ENCODE measurements at regions not wholly inside any gene's neighbourhood (a gene's known extent, or its start where the extent isn't known, plus 50 kb on each side); places are given as distances from the start of the nearest gene placed in this dataset.
A peak's percentile ranks its signal among the peaks of the same experiment; 100 is the strongest.
"Not testable (repeated sequence)": the region's sequence is repeated elsewhere in the genome, so short reads cannot be mapped to it uniquely, and the experiment has no call there.

DNA sequence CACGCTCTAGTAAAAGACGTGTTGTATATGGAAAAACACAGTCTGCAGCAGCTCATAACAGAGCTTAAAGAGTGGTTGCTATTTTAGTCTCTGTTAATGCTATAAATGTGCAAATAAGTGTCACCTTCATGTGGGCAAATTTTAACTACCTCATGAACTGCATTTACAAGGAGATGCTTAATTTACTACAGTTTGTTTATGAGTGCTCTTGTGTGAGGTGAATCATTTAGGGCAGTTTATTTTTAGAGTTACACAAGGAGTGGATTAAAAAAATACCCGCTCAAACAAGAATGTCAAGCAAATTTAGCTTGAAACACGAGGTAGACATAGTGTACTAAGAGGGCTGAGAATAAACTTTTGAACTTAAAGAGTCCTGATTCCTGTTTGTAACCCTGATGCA lies 579.0 kb downstream of the MFSD1 start:
- ATAC-seq (ENCODE audit: low FRiP score in 2 of 2): no peak
- Histone ChIP-seq H3K27me3 (no peaks in the 10 kb centered on the region), H3K4me3 (no peak overlapping the region), H3K27ac (no peak overlapping the region), H3K36me3 (no peaks in the 10 kb centered on the region), H3K9me3 (peaks cover 0 to 2% (median 0%) of the 10 kb centered on the region in 4 donors), H3K4me1 (no peaks in the 10 kb centered on the region)
- WGBS, 2 donors: 68 to 77% methylated on average over 4 of the region's 4 CpGs
- DNase-seq: no peak
- no peak for TF ChIP-seq CTCF (IDR thresholded peaks at IDR 0.05)
- no peak for TF ChIP-seq POLR2AphosphoS5 (IDR thresholded peaks at IDR 0.05)
- no peak for TF ChIP-seq POLR2A (IDR thresholded peaks at IDR 0.05)
- TF ChIP-seq EP300 (IDR thresholded peaks at IDR 0.05): no peak

GRCh38 chr3:159390656-159391212 lies 588.9 kb downstream of the MFSD1 start:
- Histone ChIP-seq H3K36me3 (no peaks in the 10 kb centered on the region), H3K27me3 (no peaks in the 10 kb centered on the region), H3K9me3 (no peaks in the 10 kb centered on the region), H3K4me3 (no peak overlapping the region), H3K4me1 (no peaks in the 10 kb centered on the region), H3K27ac (no peak overlapping the region)
- 65 to 71% methylated on average over 1 of the region's 1 CpG for WGBS, 2 donors
- TF ChIP-seq POLR2A (IDR thresholded peaks at IDR 0.05) (no peak), EP300 (IDR thresholded peaks at IDR 0.05) (no peak), POLR2AphosphoS5 (IDR thresholded peaks at IDR 0.05) (no peak), CTCF (IDR thresholded peaks at IDR 0.05) (no peak)
- ATAC-seq (ENCODE audit: low FRiP score in 2 of 2): no peak
- DNase-seq: no peak

- H3K27ac ChIP-seq; H3K4me3 ChIP-seq; H3K27me3 ChIP-seq; H3K4me1 ChIP-seq; H3K36me3 ChIP-seq; ATAC-seq (ENCODE audit: low FRiP score in 2 of 2); H3K9me3 ChIP-seq: not testable (repeated sequence)
- WGBS, 2 donors: 75 to 95% methylated on average over 6 to 7 of the region's 7 CpGs
- DNase-seq: peak in 1 of 2 donors; percentile 0
Measured at GRCh38 chr3:159397683-159398082, 591.0 kb upstream of the IL12A start.

DNA sequence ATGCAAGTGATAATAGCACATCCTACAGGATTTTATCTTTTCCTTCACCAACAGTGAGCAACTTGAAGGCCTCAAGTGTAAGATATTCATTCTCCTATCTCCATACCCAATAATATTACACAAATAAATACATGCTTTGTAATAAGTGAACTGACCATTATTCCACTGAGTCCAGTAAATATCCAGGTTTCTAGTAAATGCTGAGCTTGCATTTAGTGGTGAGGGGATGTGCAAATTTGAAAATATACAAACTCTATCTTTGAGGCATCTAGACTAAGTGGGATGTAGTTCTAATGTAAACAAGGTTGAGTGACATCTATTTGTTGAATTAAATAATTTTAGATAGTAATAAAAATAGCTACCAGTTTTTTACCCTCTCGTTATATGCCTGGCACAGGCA lies 587.6 kb upstream of the IL12A start:
- WGBS, 2 donors: 68 to 77% methylated on average over 1 of the region's 1 CpG

DNA sequence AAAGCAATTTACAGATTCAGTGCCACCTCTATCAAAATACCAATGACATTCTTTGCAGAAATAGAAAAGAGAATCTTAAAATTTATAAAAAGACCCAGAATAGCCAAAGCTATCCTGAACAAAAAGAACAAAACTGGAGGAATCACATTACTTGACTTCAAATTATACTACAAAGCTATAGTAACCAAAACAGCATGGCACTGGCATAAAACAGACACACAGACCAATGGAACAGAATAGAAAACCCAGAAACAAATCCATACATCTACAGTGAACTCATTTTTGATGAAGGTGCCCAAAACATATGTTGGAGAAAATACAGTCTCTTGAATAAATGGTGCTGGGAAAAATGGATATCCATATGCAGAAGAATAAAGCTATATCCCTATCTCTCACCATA lies 578.9 kb upstream of the IL12A start:
- not testable (repeated sequence) for H3K4me3 ChIP-seq; H3K36me3 ChIP-seq; DNase-seq; H3K27me3 ChIP-seq; H3K27ac ChIP-seq; H3K9me3 ChIP-seq; ATAC-seq (ENCODE audit: low FRiP score in 2 of 2); H3K4me1 ChIP-seq

More for the DNA sequence above, 587.6 kb upstream of the IL12A start:
- no peak overlapping the region for H3K4me3 ChIP-seq
- TF ChIP-seq EP300 (IDR thresholded peaks at IDR 0.05): no peak
- no peak for TF ChIP-seq POLR2AphosphoS5 (IDR thresholded peaks at IDR 0.05)
- no peak for TF ChIP-seq CTCF (IDR thresholded peaks at IDR 0.05)
- no peak for TF ChIP-seq POLR2A (IDR thresholded peaks at IDR 0.05)
- no peak overlapping the region for H3K27ac ChIP-seq
- no peaks in the 10 kb centered on the region for H3K36me3 ChIP-seq
- DNase-seq (no peak), ATAC-seq (ENCODE audit: low FRiP score in 2 of 2) (no peak)
- no peaks in the 10 kb centered on the region for H3K4me1 ChIP-seq
- H3K9me3 ChIP-seq: peaks cover 0 to 6% (median 0%) of the 10 kb centered on the region in 4 donors
- no peaks in the 10 kb centered on the region for H3K27me3 ChIP-seq

GRCh38 chr3:159413319-159413718 lies 575.3 kb upstream of the IL12A start:
- Histone ChIP-seq H3K9me3 (peaks cover 0 to 9% (median 5%) of the 10 kb centered on the region in 4 donors), H3K27me3 (no peaks in the 10 kb centered on the region), H3K27ac (no peak overlapping the region), H3K4me1 (no peaks in the 10 kb centered on the region), H3K36me3 (no peaks in the 10 kb centered on the region), H3K4me3 (no peak overlapping the region)
- ATAC-seq (ENCODE audit: low FRiP score in 2 of 2) (no peak), DNase-seq (no peak)
- TF ChIP-seq POLR2AphosphoS5 (IDR thresholded peaks at IDR 0.05): no peak
- TF ChIP-seq POLR2A (IDR thresholded peaks at IDR 0.05): no peak
- no peak for TF ChIP-seq EP300 (IDR thresholded peaks at IDR 0.05)
- TF ChIP-seq CTCF (IDR thresholded peaks at IDR 0.05): no peak
- 54 to 55% methylated on average over 2 of the region's 2 CpGs for WGBS, 2 donors
